ENCODE measurements at regions not wholly inside any gene's neighbourhood (a gene's known extent, or its start where the extent isn't known, plus 50 kb on each side); places are given as distances from the start of the nearest gene placed in this dataset.

GRCh38 chr10:130486906-130487305 is 350.7 kb downstream of the GLRX3 start:
- no peaks in the 10 kb centered on the region for H3K79me2 ChIP-seq (ENCODE audit: insufficient read depth, low read length)
- H3K9me3 ChIP-seq (ENCODE audit: low read length) = no peaks in the 10 kb centered on the region
- H4K20me1 ChIP-seq (ENCODE audit: insufficient read depth, low read length) = no peaks in the 10 kb centered on the region
- H2AFZ ChIP-seq (ENCODE audit: low read length) = no peak overlapping the region
- H3K9ac ChIP-seq (ENCODE audit: low read length) = no peak overlapping the region
- no peaks in the 10 kb centered on the region for H3K4me1 ChIP-seq (ENCODE audit: insufficient read depth, low read length, severe bottlenecking)
- no peak overlapping the region for H3K4me3 ChIP-seq (ENCODE audit: low read depth, low read length, poor library complexity, severe bottlenecking)
- H3F3A ChIP-seq (ENCODE audit: insufficient read depth, low read length) = no peaks in the 10 kb centered on the region
- TF ChIP-seq EZH2 (IDR thresholded peaks at IDR 0.05; ENCODE audit: borderline replicate concordance, low read length) = no peak
- no peak for TF ChIP-seq CTCF (IDR thresholded peaks at IDR 0.05; ENCODE audit: low read length)
- H3K36me3 ChIP-seq (ENCODE audit: insufficient read depth, low read length) = no peaks in the 10 kb centered on the region
- no peaks in the 10 kb centered on the region for H3K27me3 ChIP-seq (ENCODE audit: insufficient read depth, low read length)
- no peak overlapping the region for H3K4me2 ChIP-seq (ENCODE audit: low read length)
- H3K27ac ChIP-seq (ENCODE audit: low read depth, low read length, poor library complexity, severe bottlenecking) = no peak overlapping the region
- no peaks in the 10 kb centered on the region for H3K9me2 ChIP-seq (ENCODE audit: low read depth, low read length)

- Histone ChIP-seq H3K79me2 (ENCODE audit: insufficient read depth, low read length) (no peaks in the 10 kb centered on the region), H2AFZ (ENCODE audit: low read length) (no peak overlapping the region), H3K27me3 (ENCODE audit: insufficient read depth, low read length) (no peaks in the 10 kb centered on the region), H3K9me2 (ENCODE audit: low read depth, low read length) (no peaks in the 10 kb centered on the region), H3K27ac (ENCODE audit: low read depth, low read length, poor library complexity, severe bottlenecking) (no peak overlapping the region), H3K36me3 (ENCODE audit: insufficient read depth, low read length) (no peaks in the 10 kb centered on the region), H3K4me2 (ENCODE audit: low read length) (no peak overlapping the region), H3K9ac (ENCODE audit: low read length) (no peak overlapping the region), H3K9me3 (ENCODE audit: low read length) (no peaks in the 10 kb centered on the region), H3K4me1 (ENCODE audit: insufficient read depth, low read length, severe bottlenecking) (no peaks in the 10 kb centered on the region), H3F3A (ENCODE audit: insufficient read depth, low read length) (no peaks in the 10 kb centered on the region), H3K4me3 (ENCODE audit: low read depth, low read length, poor library complexity, severe bottlenecking) (no peak overlapping the region), H4K20me1 (ENCODE audit: insufficient read depth, low read length) (no peaks in the 10 kb centered on the region)
- TF ChIP-seq EZH2 (IDR thresholded peaks at IDR 0.05; ENCODE audit: borderline replicate concordance, low read length) (no peak), CTCF (IDR thresholded peaks at IDR 0.05; ENCODE audit: low read length) (no peak)
Observed at GRCh38 chr10:130487566-130487965, 351.4 kb downstream of the GLRX3 start.

GRCh38 chr10:130489891-130490290 is 353.7 kb downstream of the GLRX3 start:
- Histone ChIP-seq H3K27me3 (ENCODE audit: insufficient read depth, low read length) (no peaks in the 10 kb centered on the region), H3K9ac (ENCODE audit: low read length) (no peak overlapping the region), H3K9me3 (ENCODE audit: low read length) (no peaks in the 10 kb centered on the region), H4K20me1 (ENCODE audit: insufficient read depth, low read length) (no peaks in the 10 kb centered on the region), H3K9me2 (ENCODE audit: low read depth, low read length) (no peaks in the 10 kb centered on the region), H3K4me2 (ENCODE audit: low read length) (no peak overlapping the region), H3K4me3 (ENCODE audit: low read depth, low read length, poor library complexity, severe bottlenecking) (no peak overlapping the region), H3K27ac (ENCODE audit: low read depth, low read length, poor library complexity, severe bottlenecking) (no peak overlapping the region), H3F3A (ENCODE audit: insufficient read depth, low read length) (no peaks in the 10 kb centered on the region), H2AFZ (ENCODE audit: low read length) (no peak overlapping the region), H3K4me1 (ENCODE audit: insufficient read depth, low read length, severe bottlenecking) (no peaks in the 10 kb centered on the region), H3K36me3 (ENCODE audit: insufficient read depth, low read length) (no peaks in the 10 kb centered on the region), H3K79me2 (ENCODE audit: insufficient read depth, low read length) (no peaks in the 10 kb centered on the region)
- no peak for TF ChIP-seq CTCF (IDR thresholded peaks at IDR 0.05; ENCODE audit: low read length)
- no peak for TF ChIP-seq EZH2 (IDR thresholded peaks at IDR 0.05; ENCODE audit: borderline replicate concordance, low read length)
